ENCODE measurements at regions not wholly inside any gene's neighbourhood (a gene's known extent, or its start where the extent isn't known, plus 50 kb on each side); places are given as distances from the start of the nearest gene placed in this dataset.
A peak's percentile ranks its signal among the peaks of the same experiment; 100 is the strongest.

GRCh38 chr3:20490996-20491395, 305.0 kb upstream of the SGO1 start:
- no peak overlapping the region for H2AFZ ChIP-seq (ENCODE audit: insufficient read depth, low read length, poor library complexity)
- no peak overlapping the region for H2BK12ac ChIP-seq (ENCODE audit: low read length)
- H3K79me1 ChIP-seq (ENCODE audit: low read length), result no peaks in the 10 kb centered on the region
- H3K27me3 ChIP-seq (ENCODE audit: insufficient read depth, low read length), result no peaks in the 10 kb centered on the region
- no peak overlapping the region for H3K4ac ChIP-seq (ENCODE audit: low read depth, low read length)
- no peaks in the 10 kb centered on the region for H3K79me2 ChIP-seq (ENCODE audit: control insufficient read depth, insufficient read depth, low read length, poor library complexity)
- no peak overlapping the region for H3K14ac ChIP-seq (ENCODE audit: low read length)
- no peak overlapping the region for H3K23ac ChIP-seq (ENCODE audit: low read length)
- H2BK120ac ChIP-seq (ENCODE audit: insufficient read depth, low read length, poor library complexity), result no peak overlapping the region
- no peak for DNase-seq
- no CpG with 5 or more reads among the region's 1 CpG for WGBS (ENCODE audit: extremely low coverage, insufficient coverage, insufficient read length)
- H3K18ac ChIP-seq (ENCODE audit: low read length), result no peak overlapping the region
- H4K91ac ChIP-seq (ENCODE audit: low read depth, low read length), result no peak overlapping the region
- H3K9me3 ChIP-seq (ENCODE audit: insufficient read depth, low read depth, low read length), result no peaks in the 10 kb centered on the region
- no peak overlapping the region for H3K4me3 ChIP-seq (ENCODE audit: low read depth, low read length)
- H4K8ac ChIP-seq (ENCODE audit: low read depth, low read length), result no peak overlapping the region
- no peak overlapping the region for H2BK5ac ChIP-seq (ENCODE audit: low read depth, low read length, poor library complexity)
- no peak overlapping the region for H3K27ac ChIP-seq (ENCODE audit: low read depth, low read length)
- H2AK5ac ChIP-seq (ENCODE audit: low read length), result no peak overlapping the region
- H3K36me3 ChIP-seq (ENCODE audit: control insufficient read depth in 1 of 2, insufficient read depth in 2 of 2, low read length in 2 of 2), result no peaks in the 10 kb centered on the region
- no peak overlapping the region for H3K4me2 ChIP-seq (ENCODE audit: low read length)
- no peak overlapping the region for H4K12ac ChIP-seq (ENCODE audit: low read depth, low read length)
- H3K4me1 ChIP-seq (ENCODE audit: control insufficient read depth in 1 of 2, insufficient read depth in 2 of 2, low read length in 2 of 2), result no peaks in the 10 kb centered on the region
- H3K9ac ChIP-seq (ENCODE audit: low read length), result no peak overlapping the region

GRCh38 chr3:20488151-20488550, 302.1 kb upstream of the SGO1 start:
- no peaks in the 10 kb centered on the region for H3K9me3 ChIP-seq (ENCODE audit: insufficient read depth, low read depth, low read length)
- DNase-seq, result peak; percentile 59 to 75
- no peak overlapping the region for H3K23ac ChIP-seq (ENCODE audit: low read length)
- no peak overlapping the region for H3K9ac ChIP-seq (ENCODE audit: low read length)
- no peak overlapping the region for H3K4me3 ChIP-seq (ENCODE audit: low read depth, low read length)
- H4K8ac ChIP-seq (ENCODE audit: low read depth, low read length), result no peak overlapping the region
- no peaks in the 10 kb centered on the region for H3K79me2 ChIP-seq (ENCODE audit: control insufficient read depth, insufficient read depth, low read length, poor library complexity)
- no CpG with 5 or more reads among the region's 3 CpGs for WGBS (ENCODE audit: extremely low coverage, insufficient coverage, insufficient read length)
- no peak overlapping the region for H2BK120ac ChIP-seq (ENCODE audit: insufficient read depth, low read length, poor library complexity)
- no peak overlapping the region for H2AK5ac ChIP-seq (ENCODE audit: low read length)
- no peak overlapping the region for H3K18ac ChIP-seq (ENCODE audit: low read length)
- no peaks in the 10 kb centered on the region for H3K79me1 ChIP-seq (ENCODE audit: low read length)
- H3K4ac ChIP-seq (ENCODE audit: low read depth, low read length), result no peak overlapping the region
- no peak overlapping the region for H3K4me2 ChIP-seq (ENCODE audit: low read length)
- no peak overlapping the region for H2BK5ac ChIP-seq (ENCODE audit: low read depth, low read length, poor library complexity)
- no peak overlapping the region for H3K14ac ChIP-seq (ENCODE audit: low read length)
- no peak overlapping the region for H4K91ac ChIP-seq (ENCODE audit: low read depth, low read length)
- no peak overlapping the region for H2BK12ac ChIP-seq (ENCODE audit: low read length)
- H3K4me1 ChIP-seq (ENCODE audit: control insufficient read depth in 1 of 2, insufficient read depth in 2 of 2, low read length in 2 of 2), result no peaks in the 10 kb centered on the region
- no peak overlapping the region for H2AFZ ChIP-seq (ENCODE audit: insufficient read depth, low read length, poor library complexity)
- no peak overlapping the region for H3K27ac ChIP-seq (ENCODE audit: low read depth, low read length)
- no peaks in the 10 kb centered on the region for H3K27me3 ChIP-seq (ENCODE audit: insufficient read depth, low read length)
- H3K36me3 ChIP-seq (ENCODE audit: control insufficient read depth in 1 of 2, insufficient read depth in 2 of 2, low read length in 2 of 2), result no peaks in the 10 kb centered on the region
- H4K12ac ChIP-seq (ENCODE audit: low read depth, low read length), result no peak overlapping the region

GRCh38 chr3:20484126-20484525, 298.1 kb upstream of the SGO1 start:
- H3K4me1 ChIP-seq (ENCODE audit: control insufficient read depth in 1 of 2, insufficient read depth in 2 of 2, low read length in 2 of 2), result no peaks in the 10 kb centered on the region
- H4K8ac ChIP-seq (ENCODE audit: low read depth, low read length), result no peak overlapping the region
- no peak overlapping the region for H4K91ac ChIP-seq (ENCODE audit: low read depth, low read length)
- no peak overlapping the region for H2AFZ ChIP-seq (ENCODE audit: insufficient read depth, low read length, poor library complexity)
- peaks cover 2% of the 10 kb centered on the region for H3K9me3 ChIP-seq (ENCODE audit: insufficient read depth, low read depth, low read length)
- H3K4ac ChIP-seq (ENCODE audit: low read depth, low read length), result no peak overlapping the region
- H2BK120ac ChIP-seq (ENCODE audit: insufficient read depth, low read length, poor library complexity), result no peak overlapping the region
- no peak overlapping the region for H3K4me3 ChIP-seq (ENCODE audit: low read depth, low read length)
- no peak overlapping the region for H3K27ac ChIP-seq (ENCODE audit: low read depth, low read length)
- no peak overlapping the region for H3K14ac ChIP-seq (ENCODE audit: low read length)
- H3K79me2 ChIP-seq (ENCODE audit: control insufficient read depth, insufficient read depth, low read length, poor library complexity), result no peaks in the 10 kb centered on the region
- H4K12ac ChIP-seq (ENCODE audit: low read depth, low read length), result no peak overlapping the region
- H2AK5ac ChIP-seq (ENCODE audit: low read length), result no peak overlapping the region
- H3K9ac ChIP-seq (ENCODE audit: low read length), result no peak overlapping the region
- no peaks in the 10 kb centered on the region for H3K36me3 ChIP-seq (ENCODE audit: control insufficient read depth in 1 of 2, insufficient read depth in 2 of 2, low read length in 2 of 2)
- H3K4me2 ChIP-seq (ENCODE audit: low read length), result no peak overlapping the region
- H3K79me1 ChIP-seq (ENCODE audit: low read length), result no peaks in the 10 kb centered on the region
- no peak overlapping the region for H2BK5ac ChIP-seq (ENCODE audit: low read depth, low read length, poor library complexity)
- no peak overlapping the region for H3K18ac ChIP-seq (ENCODE audit: low read length)
- no peak overlapping the region for H3K23ac ChIP-seq (ENCODE audit: low read length)
- DNase-seq, result no peak
- WGBS (ENCODE audit: extremely low coverage, insufficient coverage, insufficient read length), result no CpG with 5 or more reads among the region's 2 CpGs
- no peaks in the 10 kb centered on the region for H3K27me3 ChIP-seq (ENCODE audit: insufficient read depth, low read length)
- no peak overlapping the region for H2BK12ac ChIP-seq (ENCODE audit: low read length)

- Histone ChIP-seq H3K9me3 (ENCODE audit: insufficient read depth, low read depth, low read length) (peaks cover 2% of the 10 kb centered on the region), H2AFZ (ENCODE audit: insufficient read depth, low read length, poor library complexity) (no peak overlapping the region), H3K4me1 (ENCODE audit: control insufficient read depth in 1 of 2, insufficient read depth in 2 of 2, low read length in 2 of 2) (no peaks in the 10 kb centered on the region), H3K79me1 (ENCODE audit: low read length) (no peaks in the 10 kb centered on the region), H3K27ac (ENCODE audit: low read depth, low read length) (no peak overlapping the region), H3K4me3 (ENCODE audit: low read depth, low read length) (peak overlapping the region; percentile 53), H3K27me3 (ENCODE audit: insufficient read depth, low read length) (no peaks in the 10 kb centered on the region), H2BK12ac (ENCODE audit: low read length) (no peak overlapping the region), H3K79me2 (ENCODE audit: control insufficient read depth, insufficient read depth, low read length, poor library complexity) (no peaks in the 10 kb centered on the region), H2BK120ac (ENCODE audit: insufficient read depth, low read length, poor library complexity) (no peak overlapping the region), H3K23ac (ENCODE audit: low read length) (no peak overlapping the region), H4K8ac (ENCODE audit: low read depth, low read length) (no peak overlapping the region), H4K12ac (ENCODE audit: low read depth, low read length) (no peak overlapping the region), H3K4ac (ENCODE audit: low read depth, low read length) (no peak overlapping the region), H2AK5ac (ENCODE audit: low read length) (no peak overlapping the region), H4K91ac (ENCODE audit: low read depth, low read length) (no peak overlapping the region), H2BK5ac (ENCODE audit: low read depth, low read length, poor library complexity) (no peak overlapping the region), H3K36me3 (ENCODE audit: control insufficient read depth in 1 of 2, insufficient read depth in 2 of 2, low read length in 2 of 2) (no peaks in the 10 kb centered on the region), H3K4me2 (ENCODE audit: low read length) (no peak overlapping the region), H3K18ac (ENCODE audit: low read length) (no peak overlapping the region), H3K14ac (ENCODE audit: low read length) (no peak overlapping the region), H3K9ac (ENCODE audit: low read length) (no peak overlapping the region)
- no peak for DNase-seq
- no CpG with 5 or more reads among the region's 3 CpGs for WGBS (ENCODE audit: extremely low coverage, insufficient coverage, insufficient read length)
These were observed 296.3 kb upstream of the SGO1 start for GRCh38 chr3:20482350-20482749.

Data from trophoblast cell (in vitro differentiated cells and primary cell).